Skeletal muscle cell (primary cell): ENCODE measurements at regions not wholly inside any gene's neighbourhood (a gene's known extent, or its start where the extent isn't known, plus 50 kb on each side); places are given as distances from the start of the nearest gene placed in this dataset.
"Not testable (repeated sequence)": the region's sequence is repeated elsewhere in the genome, so short reads cannot be mapped to it uniquely, and the experiment has no call there.

Experiments used
- DNase-seq: peaks from one replicate; pipeline ENCODE4 v3.0.0-alpha.2; 2010; ENCODE audit warnings: low read depth
- H3K4me3 ChIP-seq: 2 replicates; pipeline ENCODE4 v1.5.1; 2011; ENCODE audit warnings: low read depth, mild to moderate bottlenecking, control low read depth, low read length, moderate library complexity

DNA sequence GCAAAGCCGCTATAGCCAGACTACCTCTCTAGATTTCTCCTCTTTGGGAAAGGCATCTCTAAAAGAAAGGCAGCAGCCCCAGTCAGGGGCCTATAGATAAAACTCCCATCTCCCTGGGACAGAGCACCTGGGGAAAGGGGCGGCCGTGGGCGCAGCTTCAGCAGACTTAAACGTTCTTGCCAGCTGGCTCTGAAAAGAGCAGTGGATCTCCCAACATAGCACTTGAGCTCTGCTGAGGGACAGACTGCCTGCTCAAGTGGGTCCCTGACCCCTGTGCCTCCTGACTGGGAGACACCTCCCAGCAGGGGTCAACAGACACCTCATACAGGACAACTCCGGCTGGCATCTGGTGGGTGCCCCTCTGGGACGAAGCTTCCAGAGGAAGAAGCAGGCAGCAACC, 276.5 kb downstream of the CD109 start:
- H3K4me3 ChIP-seq, DNase-seq: not testable (repeated sequence)

DNA sequence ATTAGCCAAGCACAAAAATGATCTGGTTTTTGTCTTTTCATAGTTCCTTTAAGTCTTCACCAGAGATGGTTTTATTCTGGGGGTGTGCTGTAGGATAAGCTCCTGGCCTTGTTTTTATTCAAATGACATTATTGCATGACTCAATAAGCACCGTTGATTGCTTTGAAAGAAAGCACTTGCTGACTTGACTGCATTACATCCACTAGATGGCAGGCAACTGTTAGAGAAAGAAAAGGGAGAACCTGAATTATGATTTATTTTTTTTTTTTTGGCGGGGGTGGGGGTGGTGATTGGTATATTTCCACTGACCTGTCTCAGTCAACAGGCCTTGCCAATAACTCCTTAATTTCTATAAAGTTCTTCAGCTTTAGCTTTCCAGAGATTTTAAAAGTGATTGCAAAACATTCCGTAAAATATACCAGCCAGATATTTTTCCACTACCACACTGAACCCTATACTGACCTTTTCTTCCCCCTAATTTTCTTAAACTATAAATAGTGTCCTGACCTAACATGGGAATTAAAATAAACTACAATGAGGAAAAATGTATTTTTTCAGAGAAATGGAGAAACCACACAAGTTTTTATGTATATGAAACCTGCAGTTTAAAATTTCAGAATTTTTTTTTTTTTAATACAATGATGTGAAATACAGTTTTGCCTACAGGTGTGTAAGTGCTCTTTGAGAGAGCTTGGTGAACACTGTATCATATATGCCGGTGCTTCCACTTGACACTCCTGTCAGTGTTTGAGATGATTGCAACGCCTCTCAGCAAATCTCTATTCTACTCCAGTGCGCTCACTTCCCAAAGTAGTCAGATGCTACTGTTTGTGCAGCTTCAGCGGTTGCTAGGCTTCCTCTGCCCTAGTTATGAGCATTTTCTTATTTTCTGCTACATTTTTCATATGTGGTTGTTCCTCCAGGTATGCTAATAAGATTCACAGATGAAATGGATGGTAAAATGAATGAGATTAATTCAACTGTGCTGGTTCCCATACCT, 274.3 kb downstream of the CD109 start:
- no peak overlapping the region for H3K4me3 ChIP-seq
- DNase-seq, result no peak

DNA sequence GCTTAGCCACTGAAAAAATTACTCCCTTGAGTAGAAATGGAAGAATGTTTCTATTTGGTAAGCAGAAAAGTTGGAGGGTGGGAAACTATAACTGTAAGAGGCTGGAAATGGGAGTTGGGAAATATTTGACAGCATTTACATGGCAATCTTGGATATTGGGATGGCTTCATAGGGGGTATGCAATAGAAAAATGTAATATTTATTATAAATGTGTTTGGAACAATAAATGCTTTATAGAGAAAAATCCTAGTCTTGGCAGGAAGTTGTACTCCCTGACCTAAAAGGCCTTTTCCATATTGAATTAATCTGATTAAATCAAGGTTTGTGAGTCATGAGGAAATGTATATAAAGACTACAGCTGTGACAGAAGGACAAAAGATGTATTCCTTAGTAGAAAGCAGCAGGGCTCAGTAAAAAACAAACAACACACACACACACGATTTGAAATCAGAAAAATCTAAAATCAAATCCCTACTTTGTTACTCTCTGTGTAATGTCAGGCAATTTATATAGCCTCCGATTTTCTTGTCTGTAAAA, 272.3 kb downstream of the CD109 start:
- DNase-seq, result no peak
- no peak overlapping the region for H3K4me3 ChIP-seq

DNA sequence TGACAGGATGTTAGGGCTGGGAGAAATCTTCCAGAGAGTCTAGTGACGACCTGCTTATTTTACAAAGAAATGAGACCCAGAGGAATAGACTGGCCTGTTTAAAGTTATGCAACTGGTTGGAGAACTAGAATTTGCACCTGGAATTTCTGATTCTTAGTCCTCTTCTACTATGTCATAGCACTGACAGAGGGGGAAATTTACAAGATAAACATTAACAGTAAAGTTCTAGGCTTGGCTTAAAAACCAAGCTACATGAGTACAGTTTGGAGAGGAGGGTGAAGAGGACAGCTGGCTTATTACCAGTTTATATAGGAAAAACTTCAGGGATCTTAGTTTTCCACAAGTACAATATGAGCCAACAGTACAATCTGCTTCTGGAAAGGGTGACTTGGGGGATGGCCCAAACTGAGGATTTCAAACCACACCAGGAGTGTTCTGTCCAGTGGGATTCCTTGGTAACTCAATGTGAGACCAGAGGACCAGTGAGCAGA, 269.6 kb downstream of the CD109 start:
- DNase-seq, result no peak
- no peak overlapping the region for H3K4me3 ChIP-seq

DNA sequence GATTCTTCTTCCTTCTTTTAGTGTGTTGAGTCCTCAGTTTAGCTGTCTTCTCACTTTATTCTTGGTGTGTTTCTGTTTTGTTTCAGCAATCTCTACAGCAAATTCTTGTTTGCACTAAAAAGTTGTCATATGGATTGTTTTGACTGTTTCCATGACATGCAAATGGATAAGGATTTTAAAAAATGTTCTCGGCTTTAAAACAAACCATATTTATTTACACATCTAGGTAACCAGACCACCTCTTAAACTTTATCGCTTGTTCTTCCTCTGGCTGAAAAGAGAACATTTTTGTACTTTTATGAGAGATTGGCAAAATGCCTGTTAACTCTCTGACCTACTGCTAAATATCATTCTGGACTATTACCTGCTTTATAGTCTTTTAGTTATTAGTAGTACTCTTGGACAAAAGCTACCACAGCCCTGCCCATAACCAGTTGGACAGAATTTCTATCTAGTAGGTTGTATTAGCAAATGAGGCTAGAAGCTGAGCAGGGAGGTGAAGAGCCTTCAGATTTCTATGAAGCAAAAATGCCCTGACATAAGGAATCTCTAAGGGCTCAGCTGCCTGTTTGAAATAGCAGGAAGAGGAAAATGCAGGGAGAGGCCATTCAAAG, 268.3 kb downstream of the CD109 start:
- H3K4me3 ChIP-seq, result no peak overlapping the region
- no peak for DNase-seq

DNA sequence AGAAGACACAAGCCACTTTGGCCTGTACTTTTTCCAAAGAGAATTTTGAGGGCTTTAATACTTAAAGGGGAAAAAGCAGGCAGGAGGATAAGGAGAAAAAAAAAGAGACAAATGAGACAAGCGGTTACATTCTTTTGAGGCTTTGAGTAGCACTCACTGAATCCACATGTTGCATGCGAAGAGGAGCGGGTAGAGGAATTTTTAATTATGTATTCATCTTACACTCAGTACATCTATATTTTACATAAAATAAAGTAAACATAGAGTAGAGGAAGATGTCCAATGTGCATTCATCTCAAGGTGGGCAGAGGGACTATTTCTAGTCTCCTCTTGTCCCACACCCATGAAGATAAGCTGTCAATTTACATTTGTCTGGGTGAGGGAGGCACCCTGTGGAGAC, 266.9 kb downstream of the CD109 start:
- no peak for DNase-seq
- H3K4me3 ChIP-seq, result no peak overlapping the region

DNA sequence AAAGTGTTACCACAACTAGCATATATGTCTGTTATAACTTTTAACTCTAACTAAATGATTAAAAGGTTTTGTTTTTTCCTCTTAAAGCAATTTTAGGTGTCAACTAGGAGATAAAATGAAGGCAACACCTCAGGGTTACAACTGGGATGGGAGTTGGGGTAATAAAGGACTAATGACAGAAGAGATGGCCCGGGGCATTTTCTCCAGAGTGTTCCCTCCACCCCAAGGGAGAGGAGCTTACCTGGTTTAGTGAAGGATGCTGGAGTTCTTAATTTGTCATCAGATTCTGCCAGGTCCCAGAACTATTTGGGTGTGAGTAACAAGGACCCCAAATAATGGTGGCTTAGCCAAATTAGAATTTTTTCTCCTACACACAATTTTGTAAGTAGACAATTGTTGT, 260.3 kb downstream of the CD109 start:
- H3K4me3 ChIP-seq, result no peak overlapping the region
- no peak for DNase-seq

DNA sequence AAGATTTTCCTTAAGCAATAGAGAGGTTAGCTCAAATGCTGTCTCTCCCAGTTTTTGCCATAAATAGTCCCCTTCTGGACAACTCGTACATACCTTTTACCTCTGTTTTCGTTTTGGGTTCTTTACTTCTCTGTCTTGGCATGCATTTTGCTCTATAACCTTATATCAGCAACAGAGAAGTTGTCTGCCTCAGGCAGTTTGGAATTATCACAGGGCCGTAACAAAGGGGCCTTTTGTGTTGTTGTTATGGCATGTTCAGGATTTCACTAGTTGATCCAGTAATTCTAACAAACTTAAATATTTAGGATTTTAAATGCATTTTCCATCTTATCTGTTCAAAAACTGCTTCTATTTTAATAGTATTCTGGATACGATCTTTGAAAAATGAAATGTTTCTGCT, 259.8 kb downstream of the CD109 start:
- no peak overlapping the region for H3K4me3 ChIP-seq
- DNase-seq, result no peak

DNA sequence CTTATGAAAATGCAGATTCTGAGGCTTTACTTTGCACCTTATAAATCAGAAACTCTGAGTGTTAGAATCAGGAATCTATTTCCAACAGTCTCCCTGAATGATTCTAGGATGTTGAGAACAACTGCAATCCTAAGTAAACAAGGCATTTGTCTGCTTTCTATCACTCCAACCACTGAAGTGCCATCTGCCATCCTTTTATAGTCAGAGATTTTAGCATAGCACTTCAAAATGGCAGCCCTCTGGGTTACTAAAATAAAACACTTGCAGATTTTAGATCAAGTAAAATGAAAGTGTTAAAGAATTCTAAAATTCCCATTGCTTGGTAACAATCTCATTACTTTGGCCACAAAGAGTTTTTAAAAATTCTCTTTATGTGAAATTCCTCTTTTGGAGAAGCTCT, 258.9 kb downstream of the CD109 start:
- DNase-seq, result no peak
- H3K4me3 ChIP-seq, result no peak overlapping the region

DNA sequence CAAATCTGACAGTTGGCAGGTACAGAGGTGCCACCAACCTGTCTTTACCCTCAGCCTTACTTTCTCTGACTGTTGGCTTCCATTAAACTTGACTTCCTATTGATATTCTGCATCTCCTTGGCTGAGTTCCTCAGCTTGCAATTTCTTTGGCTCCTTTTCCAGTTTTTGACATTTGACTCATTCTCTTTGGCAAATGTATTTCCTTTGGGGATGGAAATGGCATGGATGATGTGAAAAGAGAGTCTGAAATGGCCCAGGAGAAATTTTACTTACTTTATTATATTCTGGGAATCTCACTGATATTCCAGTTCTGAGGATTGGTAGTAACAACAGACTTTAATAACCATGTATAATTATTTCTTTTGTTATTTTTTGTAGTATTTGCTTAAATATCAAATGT, 255.2 kb downstream of the CD109 start:
- peak; percentile 24 for DNase-seq
- H3K4me3 ChIP-seq, result no peak overlapping the region

DNA sequence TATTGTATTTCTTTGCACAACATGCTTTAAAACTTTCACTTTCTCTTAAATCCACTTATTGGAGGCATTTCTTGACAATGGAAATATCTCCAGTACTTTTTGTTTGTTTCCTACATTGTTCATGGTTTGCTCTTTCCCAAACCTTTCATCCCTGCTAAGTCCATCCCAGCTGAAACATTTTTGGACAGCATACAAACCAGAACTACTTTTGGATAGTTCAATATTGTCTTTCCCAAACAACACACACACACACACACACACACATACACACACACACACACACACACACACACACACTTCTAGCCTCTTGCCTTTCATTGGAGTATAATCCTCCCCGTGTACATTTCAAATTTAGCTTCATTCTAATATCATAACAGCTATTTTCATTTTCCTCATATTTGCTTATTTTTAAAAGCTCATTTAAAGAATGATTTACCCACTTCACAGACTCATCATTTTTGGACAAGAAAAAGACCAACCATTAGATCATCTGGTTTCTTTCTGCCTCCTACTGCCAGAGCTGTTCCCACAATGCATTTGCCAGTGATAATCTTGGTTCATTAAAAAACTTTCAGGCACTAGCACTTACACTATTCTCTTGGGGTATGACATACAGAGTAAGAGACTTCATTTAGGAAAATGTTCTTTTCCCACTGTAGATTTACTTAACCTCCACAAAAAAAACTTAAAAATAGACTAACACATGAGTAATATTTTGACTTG, 248.1 kb downstream of the CD109 start:
- H3K4me3 ChIP-seq, result no peak overlapping the region
- peak; percentile 32 for DNase-seq

DNA sequence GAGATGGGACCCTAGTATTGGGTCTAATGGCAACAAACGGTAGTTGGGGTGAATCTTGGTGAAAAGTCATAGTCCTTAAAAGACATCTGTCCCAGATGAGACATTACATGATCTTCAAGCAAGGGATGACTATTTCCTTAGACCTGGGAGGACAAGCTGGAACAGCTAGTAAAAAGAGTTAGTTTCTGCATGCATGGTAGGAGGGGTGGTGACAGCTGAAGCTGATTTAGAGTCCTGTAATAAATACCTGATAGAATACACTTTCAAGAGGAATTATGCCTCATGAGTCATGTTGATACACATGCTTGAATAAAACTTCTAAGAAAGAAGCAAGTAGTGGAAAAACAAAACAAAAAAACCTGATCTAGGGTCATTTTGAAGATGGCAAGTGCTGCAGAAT, 247.4 kb downstream of the CD109 start:
- H3K4me3 ChIP-seq, result no peak overlapping the region
- no peak for DNase-seq

DNA sequence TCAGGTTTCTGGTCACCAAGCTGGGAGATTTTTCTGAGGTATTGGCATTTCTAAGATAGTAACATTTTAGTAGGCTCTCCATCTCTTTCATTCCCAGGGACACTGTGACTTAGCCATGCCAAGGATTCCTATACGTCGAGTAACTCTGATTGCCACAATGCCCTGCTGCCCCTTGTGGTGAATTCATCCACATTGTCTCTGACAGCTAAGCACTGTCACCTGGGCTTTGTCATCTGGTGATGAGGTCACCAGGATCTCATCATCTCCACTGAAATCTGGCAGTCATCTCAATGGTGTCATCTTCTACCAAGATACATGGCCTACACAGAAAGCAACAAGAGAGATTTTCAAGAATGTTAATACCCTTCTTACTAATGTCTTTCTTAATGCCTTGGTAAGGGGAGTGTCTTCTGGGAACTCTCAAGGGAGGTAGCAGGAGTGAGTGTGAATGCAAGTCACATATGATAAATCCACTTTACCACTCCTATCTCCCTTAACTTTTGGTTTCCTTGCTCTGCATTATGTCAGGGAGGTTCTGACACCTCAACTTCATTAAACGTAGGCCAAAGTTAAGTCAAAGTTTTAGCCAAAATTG, 246.7 kb downstream of the CD109 start:
- DNase-seq, result peak; percentile 47
- no peak overlapping the region for H3K4me3 ChIP-seq

DNA sequence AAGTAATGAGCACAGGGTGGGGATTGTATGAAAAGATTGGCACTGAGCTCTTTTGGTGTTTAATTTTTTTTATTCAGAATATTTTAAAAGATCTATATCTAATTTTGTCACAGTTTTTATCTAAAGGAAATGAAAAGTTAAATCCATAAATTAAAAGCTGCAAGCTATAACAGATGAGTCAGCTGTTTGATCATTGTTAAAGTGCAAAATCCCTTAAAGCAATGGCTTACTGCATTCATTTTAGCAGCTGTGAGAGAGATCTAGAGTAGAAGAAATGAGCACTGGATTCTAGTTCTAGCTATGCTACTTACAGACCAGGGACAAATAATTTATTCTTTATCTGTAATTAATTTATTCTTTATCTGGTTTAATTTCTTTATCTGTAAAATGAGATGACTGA, 245.9 kb downstream of the CD109 start:
- DNase-seq, result no peak
- no peak overlapping the region for H3K4me3 ChIP-seq

DNA sequence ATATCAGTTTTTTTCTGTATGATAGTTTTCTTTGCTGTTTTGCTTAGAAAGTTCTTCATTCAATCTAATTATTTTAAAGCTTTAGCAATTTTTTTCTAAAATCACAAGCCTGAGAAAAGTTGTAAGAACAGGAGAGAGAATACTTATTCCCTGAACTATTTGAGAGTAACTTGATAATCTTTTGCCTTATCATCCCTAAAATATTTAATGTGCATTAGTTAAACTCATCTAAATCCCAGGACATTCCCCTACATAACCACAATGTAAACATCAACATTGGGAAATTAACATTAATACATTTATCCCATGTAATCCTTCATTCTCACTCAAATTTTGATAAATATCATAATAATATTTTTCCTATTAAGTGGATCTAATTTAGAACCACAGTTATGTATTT, 241.8 kb downstream of the CD109 start:
- H3K4me3 ChIP-seq, result no peak overlapping the region
- no peak for DNase-seq

DNA sequence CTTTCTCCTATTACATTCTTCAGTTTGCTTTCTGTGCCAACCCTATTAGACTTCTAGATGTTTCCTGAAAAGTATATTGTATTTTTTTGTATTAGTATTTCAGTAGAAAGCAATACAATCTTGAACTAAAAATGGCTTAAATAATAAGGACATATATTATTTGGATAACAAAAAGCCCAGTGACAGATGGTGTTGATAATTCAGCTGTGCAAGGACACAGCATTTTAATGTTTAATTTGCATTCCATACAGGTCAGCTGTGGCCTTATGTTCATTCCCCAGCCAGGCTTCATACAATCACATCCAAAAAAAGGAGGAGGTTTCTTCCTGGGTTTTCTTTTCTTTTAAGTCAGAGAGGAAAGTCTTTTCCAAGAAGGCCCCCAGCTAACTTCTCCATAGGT, 236.9 kb downstream of the CD109 start:
- DNase-seq, result no peak
- no peak overlapping the region for H3K4me3 ChIP-seq

DNA sequence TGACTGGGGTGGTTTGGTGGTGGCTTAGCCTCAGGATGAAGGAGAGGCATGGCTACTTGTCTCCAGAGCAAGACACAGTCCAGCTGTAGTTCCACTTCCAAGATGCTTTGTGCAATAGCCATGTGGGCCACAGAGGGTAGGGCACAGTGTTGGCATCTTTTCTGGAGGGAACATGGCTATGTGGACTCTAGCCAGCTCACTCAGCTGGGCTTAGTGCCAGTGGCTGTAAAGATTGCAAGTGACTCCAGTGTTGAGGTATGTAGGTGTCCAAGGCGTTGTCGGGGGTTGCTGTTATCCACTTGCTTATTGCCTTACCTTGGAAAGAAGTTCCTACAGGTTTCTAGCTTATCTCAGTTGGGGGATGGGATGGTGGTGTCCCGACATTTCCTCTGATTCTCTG, 233.4 kb downstream of the CD109 start:
- H3K4me3 ChIP-seq, result no peak overlapping the region
- DNase-seq, result no peak

DNA sequence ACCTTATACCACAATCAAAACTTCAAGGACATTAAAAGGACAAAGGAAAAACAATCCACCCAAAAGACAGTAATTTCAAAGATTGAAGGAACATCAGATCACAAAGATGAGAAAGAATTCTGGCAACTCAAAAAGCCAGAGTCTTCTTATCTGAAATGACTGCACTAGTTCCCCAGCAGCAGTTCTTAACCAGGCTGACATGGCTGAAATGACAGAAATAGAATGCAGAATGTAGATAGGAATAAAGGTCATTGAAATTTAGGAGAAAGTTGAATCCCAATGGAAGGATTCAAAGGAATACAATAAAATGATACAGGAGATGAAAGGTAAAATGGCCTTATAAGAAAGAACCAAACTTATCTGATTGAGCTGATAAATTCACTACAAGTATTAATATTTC, 231.4 kb downstream of the CD109 start:
- H3K4me3 ChIP-seq, result no peak overlapping the region
- no peak for DNase-seq

DNA sequence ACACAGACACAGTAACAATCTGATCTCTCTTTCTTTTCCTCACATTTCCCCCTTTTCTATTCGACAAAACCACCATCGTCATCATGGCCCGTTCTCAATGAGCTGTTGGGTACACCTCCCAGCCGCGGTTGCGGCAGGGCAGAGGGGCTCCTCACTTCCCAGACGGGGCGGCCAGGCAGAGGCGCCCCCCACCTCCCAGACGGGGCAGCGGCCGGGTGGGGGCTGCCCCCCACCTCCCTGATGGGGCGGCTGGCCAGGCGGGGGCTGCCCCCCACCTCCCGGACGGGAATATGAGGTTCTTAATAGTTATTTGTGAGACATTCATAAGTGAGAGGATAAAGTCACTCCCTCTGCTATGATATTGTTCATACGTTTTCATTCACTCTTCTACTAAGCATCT, 229.7 kb downstream of the CD109 start:
- H3K4me3 ChIP-seq, DNase-seq: not testable (repeated sequence)
